ENCODE measurements at regions not wholly inside any gene's neighbourhood (a gene's known extent, or its start where the extent isn't known, plus 50 kb on each side); places are given as distances from the start of the nearest gene placed in this dataset.
"Not testable (repeated sequence)": the region's sequence is repeated elsewhere in the genome, so short reads cannot be mapped to it uniquely, and the experiment has no call there.

GRCh38 chr12:131598717-131599116 is 112.2 kb upstream of the SFSWAP start:
- no peak for DNase-seq (ENCODE audit: extremely low read depth in 1 of 11, low read depth in 9 of 11, low spot score in 4 of 11)

- DNase-seq (ENCODE audit: extremely low read depth in 1 of 11, low read depth in 9 of 11, low spot score in 4 of 11): no peak
Measured at GRCh38 chr12:131599190-131600159, 111.4 kb upstream of the SFSWAP start.

GRCh38 chr12:131600160-131600532 is 110.7 kb upstream of the SFSWAP start:
- no peak for DNase-seq (ENCODE audit: extremely low read depth in 1 of 11, low read depth in 9 of 11, low spot score in 4 of 11)

- DNase-seq (ENCODE audit: extremely low read depth in 1 of 11, low read depth in 9 of 11, low spot score in 4 of 11): not testable (repeated sequence)
Measured at GRCh38 chr12:131601499-131601898, 109.4 kb upstream of the SFSWAP start.

- DNase-seq (ENCODE audit: extremely low read depth in 1 of 11, low read depth in 9 of 11, low spot score in 4 of 11): no peak
Measured at GRCh38 chr12:131603106-131603938, 107.6 kb upstream of the SFSWAP start.

GRCh38 chr12:131603939-131604795 is 106.7 kb upstream of the SFSWAP start:
- DNase-seq (ENCODE audit: extremely low read depth in 1 of 11, low read depth in 9 of 11, low spot score in 4 of 11): no peak

- DNase-seq (ENCODE audit: extremely low read depth in 1 of 11, low read depth in 9 of 11, low spot score in 4 of 11): no peak
Measured at GRCh38 chr12:131604859-131605258, 106.0 kb upstream of the SFSWAP start.

- DNase-seq (ENCODE audit: extremely low read depth in 1 of 11, low read depth in 9 of 11, low spot score in 4 of 11): no peak
Measured at GRCh38 chr12:131605304-131605829, 105.5 kb upstream of the SFSWAP start.

GRCh38 chr12:131606218-131606901 is 104.5 kb upstream of the SFSWAP start:
- no peak for DNase-seq (ENCODE audit: extremely low read depth in 1 of 11, low read depth in 9 of 11, low spot score in 4 of 11)

- no peak for DNase-seq (ENCODE audit: extremely low read depth in 1 of 11, low read depth in 9 of 11, low spot score in 4 of 11)
Measured at GRCh38 chr12:131607658-131608447, 103.0 kb upstream of the SFSWAP start.

GRCh38 chr12:131608740-131609690 is 101.9 kb upstream of the SFSWAP start:
- peak in 7 of 11 donors; percentile 16 to 47 (median 36) for DNase-seq (ENCODE audit: extremely low read depth in 1 of 11, low read depth in 9 of 11, low spot score in 4 of 11)

GRCh38 chr12:131609762-131610161 is 101.1 kb upstream of the SFSWAP start:
- DNase-seq (ENCODE audit: extremely low read depth in 1 of 11, low read depth in 9 of 11, low spot score in 4 of 11): no peak

- DNase-seq (ENCODE audit: extremely low read depth in 1 of 11, low read depth in 9 of 11, low spot score in 4 of 11): no peak
Measured at GRCh38 chr12:131610181-131610580, 100.7 kb upstream of the SFSWAP start.

- DNase-seq (ENCODE audit: extremely low read depth in 1 of 11, low read depth in 9 of 11, low spot score in 4 of 11): no peak
Measured at GRCh38 chr12:131610891-131611290, 100.0 kb upstream of the SFSWAP start.

- no peak for DNase-seq (ENCODE audit: extremely low read depth in 1 of 11, low read depth in 9 of 11, low spot score in 4 of 11)
Measured at GRCh38 chr12:131611416-131612091, 99.3 kb upstream of the SFSWAP start.

All from renal cortex interstitium (tissue), 11 donors.